GOT3 (cell line): ENCODE measurements at regions not wholly inside any gene's neighbourhood (a gene's known extent, or its start where the extent isn't known, plus 50 kb on each side); places are given as distances from the start of the nearest gene placed in this dataset.

Experiments
- DNase-seq: peaks from one replicate; lab custom pipeline; 2025; ENCODE audit warnings: mixed read lengths; lab: John Stamatoyannopoulos, UW

DNA sequence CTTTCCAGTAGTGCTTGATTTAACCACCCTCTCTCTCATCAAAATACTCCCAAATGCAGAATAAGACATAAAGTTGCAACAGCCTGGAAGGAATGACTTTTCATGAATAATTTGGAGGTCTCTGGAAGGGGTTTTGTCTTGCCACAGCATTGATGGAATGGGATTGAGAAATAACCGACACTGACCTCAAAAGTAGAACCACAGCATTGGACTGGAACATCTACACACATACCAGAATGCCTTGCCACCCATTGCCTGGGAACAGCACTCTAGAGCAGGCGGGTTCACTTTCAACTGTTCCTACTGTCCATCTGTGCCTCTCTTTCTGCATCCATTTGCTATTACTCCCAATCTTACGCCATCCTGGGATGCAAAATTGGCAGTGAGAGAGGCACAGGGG is 149.1 kb upstream of the USP24 start:
- DNase-seq, result no peak

DNA sequence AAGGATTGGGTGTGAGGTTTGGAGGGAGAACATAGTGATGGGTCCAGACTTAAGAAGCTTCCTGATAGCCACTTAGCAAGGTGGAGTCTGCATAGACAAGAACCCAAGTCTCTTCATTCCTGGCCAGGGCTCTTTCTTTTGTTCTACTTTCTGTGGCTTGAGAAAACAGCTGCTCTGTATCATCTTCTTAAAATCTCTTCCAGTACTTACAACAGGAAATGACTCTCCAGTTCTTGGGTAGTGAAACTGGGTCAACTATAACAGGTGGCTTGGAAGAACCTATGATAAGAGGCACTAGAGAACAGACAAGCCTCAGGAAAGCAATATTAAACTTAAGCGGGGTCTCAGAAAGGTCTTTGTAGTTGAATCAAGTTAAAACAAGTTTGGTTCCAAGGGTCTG is 148.1 kb upstream of the USP24 start:
- DNase-seq, result no peak

DNA sequence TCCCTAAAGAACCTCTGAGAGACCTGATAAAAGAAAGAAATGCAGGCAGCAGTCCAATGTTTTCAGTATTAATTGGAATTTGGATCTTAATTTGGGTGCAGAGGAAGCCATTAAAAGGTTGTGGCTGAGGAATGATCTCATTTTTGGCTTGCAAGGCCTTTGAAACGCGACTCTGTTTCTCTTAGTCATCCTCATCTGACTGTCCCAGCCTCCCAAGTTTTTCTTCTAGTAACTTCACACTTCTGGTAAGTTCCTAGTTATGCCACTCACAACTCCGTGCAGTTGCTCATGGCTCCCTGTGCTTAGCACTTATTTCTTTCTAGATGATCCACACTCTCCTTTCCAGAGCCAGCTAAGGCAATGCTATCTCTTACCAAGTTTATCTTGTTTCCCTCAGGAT is 147.4 kb upstream of the USP24 start:
- no peak for DNase-seq

DNA sequence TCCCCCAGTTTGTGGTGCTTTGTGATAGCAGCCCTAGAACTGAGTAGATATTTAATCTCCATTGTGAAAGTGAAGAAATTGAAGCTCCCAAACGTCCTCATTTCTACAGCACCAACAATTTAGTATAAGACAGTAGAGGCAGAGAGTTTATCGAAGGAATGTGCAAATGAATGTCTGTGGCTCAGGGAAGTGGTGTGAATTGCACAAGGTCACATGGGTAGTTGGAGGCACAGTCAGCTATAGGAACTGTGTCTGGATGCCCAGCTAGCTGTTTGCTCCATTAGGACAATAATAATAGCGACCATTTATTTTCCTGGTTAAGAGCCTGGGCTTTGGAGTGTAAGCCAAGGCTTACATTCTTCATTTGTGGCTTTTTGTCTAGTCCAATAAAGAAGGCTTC is 144.4 kb upstream of the USP24 start:
- no peak for DNase-seq

DNA sequence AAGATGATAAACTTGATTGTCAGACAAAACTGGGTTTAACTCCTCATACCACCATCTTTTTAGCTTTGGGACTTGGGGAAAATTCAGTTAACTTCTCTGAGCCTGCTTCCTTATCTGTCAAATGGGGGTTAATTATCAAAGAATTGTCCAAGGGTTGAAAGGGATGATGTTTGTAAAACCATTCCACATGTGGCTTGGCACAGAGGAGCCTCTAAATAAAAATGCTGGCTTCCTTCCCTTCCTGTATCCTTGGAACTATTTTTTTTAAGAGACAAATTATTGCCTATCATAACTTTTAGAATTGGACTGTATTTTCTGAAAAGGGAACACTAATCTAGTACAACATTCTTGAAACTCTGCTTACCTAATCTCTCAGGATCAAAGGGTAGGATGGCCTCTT is 143.4 kb upstream of the USP24 start:
- no peak for DNase-seq

DNA sequence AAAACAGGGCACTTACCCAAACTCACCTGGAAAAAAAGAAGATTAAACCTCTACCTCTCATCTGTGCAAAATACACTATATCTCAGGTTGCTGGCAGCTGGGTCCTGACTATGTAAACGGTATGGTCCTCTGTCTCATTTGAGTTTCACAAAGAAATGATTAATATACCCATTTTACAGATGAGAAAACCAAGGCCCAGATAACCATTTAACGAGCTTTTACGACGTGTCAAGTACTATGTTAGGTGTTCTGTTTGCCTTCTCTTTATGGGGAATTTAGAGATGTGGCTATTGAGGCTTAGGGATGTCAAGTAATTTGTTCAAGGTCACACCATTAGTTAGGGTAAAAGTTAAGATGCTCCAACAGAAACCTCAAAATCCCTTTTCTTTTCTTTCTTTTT is 140.4 kb upstream of the USP24 start:
- no peak for DNase-seq

DNA sequence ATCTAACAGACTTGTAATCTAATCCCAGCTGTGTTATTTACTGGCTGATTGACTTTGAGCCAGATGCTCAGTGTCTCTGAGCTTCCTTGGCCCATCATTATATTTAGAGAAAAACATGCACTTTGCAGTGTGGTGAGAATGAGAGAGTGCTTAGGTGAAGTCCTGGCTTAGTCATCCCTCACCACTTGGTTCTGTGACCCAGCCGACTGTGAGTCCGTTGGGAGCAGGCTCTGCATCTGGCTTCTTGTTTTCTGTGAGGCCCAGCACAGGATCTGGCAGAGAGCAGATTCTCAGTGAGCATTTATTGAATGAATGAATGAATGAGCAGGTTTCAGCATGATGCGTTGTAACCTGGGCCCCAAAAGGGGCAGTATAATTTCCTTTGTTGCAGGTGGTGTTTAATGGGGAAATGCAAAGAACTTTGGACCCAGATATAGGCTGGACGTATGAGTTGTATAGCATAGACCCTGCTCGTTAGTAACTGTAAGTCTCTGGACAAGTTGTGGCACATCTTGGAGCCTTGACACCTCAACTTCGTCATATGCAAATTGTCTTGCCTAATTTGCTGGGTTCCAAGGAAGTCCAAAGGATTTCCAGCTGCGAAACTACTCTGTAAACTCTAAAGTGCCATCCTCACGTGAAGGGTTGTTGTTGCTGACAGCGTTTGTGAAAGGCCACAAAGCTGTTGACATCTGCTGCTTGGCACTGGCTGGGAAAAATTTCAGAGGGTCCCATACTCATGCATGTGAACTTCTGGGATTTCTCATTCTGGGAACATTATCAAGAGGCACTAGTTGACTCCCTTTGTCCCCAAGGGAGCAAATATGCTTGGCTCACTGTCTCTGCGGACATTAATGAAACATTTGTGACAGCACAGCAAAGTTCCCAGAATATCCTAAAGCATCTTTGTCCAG is 138.8 kb upstream of the USP24 start:
- no peak for DNase-seq

DNA sequence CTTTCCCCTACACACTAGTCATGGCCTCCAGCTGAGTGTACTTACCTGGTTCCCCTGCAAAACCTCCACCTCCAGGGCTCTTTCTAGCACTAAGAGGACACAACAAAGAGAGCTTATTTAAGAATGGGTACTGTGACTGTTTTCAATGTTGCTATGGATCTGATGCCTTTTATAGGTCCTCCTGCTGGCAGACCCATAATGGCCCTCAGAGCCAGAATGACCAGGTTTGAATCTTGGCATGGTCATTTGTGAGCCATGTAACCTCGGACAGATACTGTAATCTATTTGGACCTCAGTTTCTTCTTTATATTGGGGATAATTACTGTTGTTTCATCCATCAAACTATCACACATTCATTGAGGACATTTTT is 137.6 kb upstream of the USP24 start:
- no peak for DNase-seq

DNA sequence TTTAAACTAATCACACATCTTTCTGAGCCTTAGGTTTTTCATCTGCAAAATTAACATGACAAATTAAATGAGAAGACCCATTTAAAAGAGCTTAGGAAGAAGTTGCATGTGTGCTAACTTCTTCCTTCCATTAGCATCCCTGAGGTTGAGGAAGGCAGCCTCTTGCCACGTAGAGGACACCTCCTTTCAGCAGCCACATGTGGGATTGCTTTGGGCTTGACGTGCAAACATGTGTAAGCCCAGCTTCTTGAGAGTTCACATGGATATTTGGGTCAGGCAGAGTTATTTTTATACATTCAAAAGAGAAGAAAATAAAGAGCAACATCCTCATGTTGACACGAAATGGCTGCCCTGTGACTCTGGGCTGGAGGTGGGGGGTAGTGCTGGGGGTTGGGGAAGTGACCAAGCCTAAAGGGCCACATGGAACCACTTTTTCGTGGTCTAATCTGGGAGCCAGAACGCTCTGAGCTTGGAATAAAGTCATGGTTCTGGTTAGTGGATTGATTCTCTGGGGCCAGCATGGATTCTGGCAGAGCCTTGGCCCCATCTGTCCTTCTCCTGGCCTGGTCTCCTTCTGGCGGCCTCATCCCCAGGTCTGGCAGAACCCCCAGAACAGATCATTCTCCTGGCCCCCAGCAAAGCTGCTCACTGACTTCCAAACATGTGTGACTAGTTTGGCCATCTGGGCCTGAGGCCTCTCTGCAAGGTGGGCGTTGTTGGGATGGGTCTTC is 137.1 kb upstream of the USP24 start:
- no peak for DNase-seq

DNA sequence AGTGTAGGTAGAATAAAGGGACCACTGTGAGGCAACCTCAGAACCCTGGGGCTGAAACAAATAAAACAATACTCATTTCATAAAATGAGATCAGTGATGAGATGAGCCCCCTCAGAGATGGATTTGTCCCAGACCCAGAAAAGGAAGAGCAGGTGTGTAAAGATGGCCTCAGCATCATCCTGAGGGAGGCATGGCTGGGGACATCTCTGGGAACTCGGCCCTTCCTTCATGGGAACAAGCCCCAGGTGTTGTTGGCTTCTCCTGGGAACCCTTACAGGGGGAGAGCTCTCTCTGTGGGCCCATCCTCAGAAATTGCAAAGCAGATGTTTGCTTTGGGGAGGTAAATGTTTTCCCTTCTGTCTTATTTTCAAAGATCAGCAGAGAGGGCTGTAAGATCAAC is 133.2 kb upstream of the USP24 start:
- DNase-seq, result no peak

DNA sequence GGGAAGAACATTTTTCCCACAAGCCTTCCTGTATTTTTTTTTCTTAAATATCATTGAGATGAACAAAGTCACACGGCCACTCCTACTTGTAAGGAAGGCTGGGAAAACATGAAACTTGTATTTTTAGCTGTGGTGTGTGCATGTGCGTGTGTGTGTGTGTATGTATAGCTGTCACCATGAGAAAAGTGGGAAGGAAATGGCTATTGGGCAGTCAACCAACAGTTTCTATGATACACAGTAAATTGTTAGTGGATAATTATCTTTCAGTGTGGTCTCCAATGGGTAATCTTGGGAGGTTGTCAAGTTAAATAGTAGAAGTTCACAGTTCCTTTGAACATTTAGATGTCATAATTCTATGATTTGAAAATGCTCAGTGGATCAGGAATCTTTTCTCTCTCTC is 132.7 kb upstream of the USP24 start:
- no peak for DNase-seq

DNA sequence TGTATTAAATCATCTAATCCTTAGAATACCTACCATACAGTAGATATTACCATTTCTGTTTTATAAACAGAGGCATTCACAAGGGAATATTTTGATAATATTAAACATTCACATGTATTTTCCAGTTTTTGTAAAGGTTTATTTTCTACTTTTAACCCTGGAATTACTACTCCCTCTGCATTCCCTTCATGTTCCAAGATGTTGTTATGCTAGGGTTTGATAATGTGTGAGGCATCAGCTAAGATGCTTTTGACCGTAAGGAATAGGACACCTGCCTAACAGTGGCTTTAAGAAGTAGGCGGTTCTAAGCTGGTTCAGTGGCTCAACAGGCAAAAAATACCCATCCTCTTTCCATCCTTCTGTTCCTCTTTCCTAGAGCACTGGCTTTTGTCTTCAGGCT is 131.9 kb upstream of the USP24 start:
- no peak for DNase-seq

DNA sequence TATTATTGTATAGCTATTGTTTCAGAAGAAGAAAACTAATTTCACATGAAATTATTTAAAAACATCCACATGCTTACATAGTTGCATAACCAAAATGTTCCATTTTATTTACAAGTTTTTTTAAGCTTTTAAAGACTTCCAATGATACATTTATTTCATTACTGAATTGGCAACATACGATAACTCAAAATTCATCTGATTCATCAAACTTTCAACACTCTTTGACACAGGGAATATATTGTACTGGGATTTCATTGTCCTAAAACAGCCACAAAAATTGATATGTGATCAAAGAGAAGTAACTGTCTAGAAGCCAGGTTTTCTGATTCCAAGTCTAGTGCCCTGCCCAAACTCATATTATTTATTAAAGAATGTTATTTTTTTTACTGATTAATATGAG is 131.4 kb upstream of the USP24 start:
- no peak for DNase-seq

DNA sequence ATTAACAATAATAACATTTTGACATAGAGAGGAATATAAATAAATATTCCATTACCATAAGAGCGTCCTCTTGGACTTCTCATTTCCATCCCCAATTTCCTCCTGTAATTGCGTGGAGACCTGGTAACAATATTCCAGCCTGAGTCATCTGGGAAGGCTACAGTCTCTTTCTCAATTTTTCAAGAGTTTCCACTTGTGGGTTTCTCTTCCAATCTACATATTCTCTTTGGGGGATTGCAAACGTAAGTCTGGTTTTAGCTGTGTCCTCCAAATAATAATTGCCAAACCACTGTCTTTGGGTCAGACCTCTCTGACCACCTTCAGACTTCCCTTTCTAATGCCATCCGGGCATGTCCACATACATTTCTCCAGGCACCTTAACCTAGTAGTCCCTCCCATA is 124.5 kb upstream of the USP24 start:
- DNase-seq, result no peak

DNA sequence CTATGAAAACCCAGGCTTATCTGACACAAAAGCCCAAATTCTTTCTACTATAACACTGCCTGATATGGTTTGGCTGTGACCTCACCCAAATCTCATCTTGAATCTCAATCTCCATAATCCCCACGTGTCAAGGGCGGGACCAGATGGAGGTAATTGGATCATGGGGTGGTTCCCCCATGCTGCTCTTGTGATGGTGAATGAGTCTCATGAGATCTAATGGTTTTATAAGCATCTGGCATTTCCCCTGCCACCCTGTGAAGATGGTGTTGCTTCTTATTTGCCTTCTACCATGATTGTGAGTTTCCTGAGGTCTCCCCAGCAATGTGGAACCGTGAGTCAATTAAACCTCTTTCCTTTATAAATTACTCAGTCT is 123.3 kb upstream of the USP24 start:
- no peak for DNase-seq

DNA sequence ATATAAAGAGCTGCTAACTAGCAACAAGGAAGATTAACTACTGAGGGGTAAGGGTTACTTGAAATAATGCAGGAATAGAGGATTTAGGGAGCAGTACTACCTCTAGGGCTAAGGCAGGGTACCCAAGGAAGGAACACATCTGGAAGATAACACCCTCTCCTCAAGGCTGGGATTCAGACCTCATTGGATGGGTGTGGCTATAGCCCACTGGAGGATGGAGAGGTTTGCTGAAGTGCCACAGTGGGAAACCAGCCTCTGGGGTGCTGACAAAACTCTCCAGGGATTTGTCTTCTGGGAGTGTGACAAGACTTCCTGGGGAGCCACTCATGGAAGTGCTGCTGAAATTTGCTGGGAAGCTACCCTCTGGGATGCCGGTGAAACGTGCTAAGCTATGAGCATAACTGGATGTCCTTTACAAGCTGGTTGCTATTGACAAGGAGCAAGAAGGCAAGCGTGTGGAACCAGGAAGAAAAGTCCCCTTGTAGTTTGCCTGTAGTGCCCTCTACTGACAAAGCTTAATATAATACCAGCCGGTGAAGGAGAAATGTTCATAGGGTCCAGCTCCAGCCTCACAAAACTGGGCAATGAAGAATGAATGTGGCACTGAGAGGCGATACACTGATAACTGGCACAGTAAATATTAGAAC is 122.8 kb upstream of the USP24 start:
- no peak for DNase-seq

DNA sequence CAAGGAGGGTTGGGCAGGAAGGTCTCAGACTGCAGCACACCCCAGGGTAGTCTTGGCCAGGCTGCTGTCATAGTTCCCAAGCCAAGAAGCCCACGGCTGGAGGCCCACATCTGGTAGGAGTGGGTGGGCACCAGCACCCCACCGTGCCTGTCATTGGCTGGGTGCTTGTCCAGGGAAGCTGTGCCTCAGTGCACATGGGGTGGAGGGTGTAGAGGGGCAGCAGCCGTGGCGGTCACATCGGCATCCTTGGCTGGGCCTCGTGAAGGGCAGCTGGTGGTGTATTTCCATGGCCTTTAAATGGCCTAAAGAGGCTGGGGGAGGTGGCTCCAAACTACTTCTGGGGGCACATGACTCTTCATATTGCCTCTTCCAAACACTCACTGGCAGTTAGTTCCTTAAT is 119.6 kb upstream of the USP24 start:
- DNase-seq, result no peak

DNA sequence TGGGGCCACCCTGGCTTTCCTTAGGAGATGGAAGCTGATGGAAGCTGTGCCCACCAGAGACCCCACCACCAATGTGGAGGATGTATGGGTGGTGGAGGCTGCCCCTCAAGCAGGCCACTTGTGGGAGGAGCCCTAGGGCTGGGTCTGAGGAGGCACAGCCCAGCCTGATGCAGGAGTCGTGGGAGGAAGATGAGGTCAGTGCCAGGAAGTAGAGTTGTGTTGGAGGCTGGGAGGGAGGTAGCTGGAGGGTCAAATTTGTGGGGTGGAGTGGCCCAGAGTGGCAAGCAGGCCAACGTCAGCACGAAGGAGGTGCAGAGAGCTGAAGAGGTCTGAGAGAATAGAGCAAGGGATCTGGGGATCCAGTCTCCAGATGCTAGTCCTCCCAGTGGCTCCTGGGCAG is 119.0 kb upstream of the USP24 start:
- DNase-seq, result no peak

DNA sequence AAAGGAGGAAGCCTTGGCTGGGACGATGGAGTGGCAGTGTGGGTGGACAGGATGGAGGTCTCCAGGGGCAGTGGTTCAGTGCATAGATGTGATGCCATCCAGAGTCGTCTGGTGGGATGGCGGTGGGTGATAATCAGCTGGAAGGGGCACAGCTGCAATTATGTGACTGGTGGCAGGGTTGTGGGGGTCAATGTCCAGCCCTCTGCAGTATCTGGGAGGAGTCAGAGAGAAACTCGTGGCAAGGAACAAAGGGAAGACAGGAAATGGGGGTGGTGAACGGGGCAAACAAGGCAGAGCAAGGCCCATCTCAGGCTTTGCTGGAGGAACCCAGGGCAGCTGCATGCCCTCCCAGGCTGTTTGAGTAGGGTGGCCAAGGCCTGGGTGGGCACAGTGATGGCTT is 118.3 kb upstream of the USP24 start:
- no peak for DNase-seq

DNA sequence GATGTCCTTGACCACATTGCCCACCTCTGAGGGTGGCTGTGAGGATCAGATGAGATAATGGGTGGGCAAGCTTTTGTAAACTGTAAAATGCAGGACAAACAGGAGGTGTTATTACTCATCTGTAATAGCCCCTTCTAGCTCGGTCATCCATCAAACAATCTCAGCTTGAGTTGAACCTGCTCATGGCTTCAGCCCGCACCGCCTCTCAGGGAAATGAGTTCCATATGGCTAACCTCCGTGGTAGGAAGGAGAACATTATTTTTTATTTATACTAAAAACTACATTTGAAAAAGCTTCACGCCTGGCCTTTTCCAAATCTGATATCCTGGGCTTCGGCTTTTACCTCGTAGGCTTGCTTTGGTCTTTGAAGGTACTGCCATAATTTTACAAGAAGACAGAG is 116.2 kb upstream of the USP24 start:
- no peak for DNase-seq

DNA sequence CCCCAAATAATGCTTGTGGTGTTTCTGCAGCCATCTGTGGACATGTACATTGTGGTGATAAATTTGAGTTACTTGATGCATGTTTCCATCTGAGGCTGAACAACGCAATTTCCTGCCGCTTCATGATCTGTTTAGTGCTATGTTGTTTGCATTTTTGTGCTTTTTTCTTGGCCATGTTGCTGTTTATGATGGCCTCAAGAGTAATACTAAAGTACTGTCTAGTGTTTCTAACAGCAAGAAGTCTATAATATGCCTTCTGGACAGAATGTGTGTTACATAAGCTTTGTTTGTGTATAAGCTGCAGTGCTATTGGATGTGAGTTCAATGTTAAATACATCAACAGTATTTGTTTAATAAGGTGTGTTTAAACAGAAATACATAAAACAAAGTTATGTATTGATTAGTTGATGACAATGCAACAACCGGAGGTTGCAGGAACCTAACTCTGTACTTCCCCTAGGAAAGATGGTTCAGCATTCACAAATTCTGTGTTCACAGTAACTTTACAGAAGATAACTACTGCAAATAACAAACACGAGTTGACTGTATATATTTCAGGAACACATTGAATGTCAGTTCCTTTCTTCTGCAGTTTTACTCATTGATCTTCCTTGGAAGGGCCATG is 114.8 kb upstream of the USP24 start:
- no peak for DNase-seq

DNA sequence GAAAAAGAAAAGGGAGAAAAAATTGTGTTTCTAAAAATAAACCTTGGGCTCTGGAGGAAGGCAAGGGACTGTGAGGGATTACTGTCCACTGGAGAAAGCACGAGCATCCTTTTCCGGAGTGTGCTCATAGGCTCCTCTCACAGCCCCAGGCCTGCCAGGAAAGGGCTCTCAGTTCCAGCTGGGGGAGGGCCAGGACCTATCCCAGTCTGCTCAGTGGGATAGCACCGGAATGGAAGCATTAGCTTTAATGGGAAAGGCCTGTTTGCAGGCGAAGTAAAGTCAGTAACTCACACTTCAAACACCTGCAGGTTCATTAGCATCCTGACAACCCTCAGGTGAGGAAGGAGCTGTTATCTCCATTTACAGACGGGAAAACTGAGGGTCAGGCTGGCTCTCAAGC is 113.9 kb upstream of the USP24 start:
- no peak for DNase-seq
